HFFc6 (cell line): ENCODE measurements at regions not wholly inside any gene's neighbourhood (a gene's known extent, or its start where the extent isn't known, plus 50 kb on each side); places are given as distances from the start of the nearest gene placed in this dataset.

Experiments used
- DNase-seq: peaks from one replicate; pipeline ENCODE4 v3.0.0-alpha.2; 2018
- H3K27ac Mint-ChIP-seq: 2 replicates; pipeline ENCODE4 v1.8.0; 2020; ENCODE audit warnings: mild to moderate bottlenecking, mixed read lengths
- H3K27me3 Mint-ChIP-seq: 2 replicates; pipeline ENCODE4 v1.8.0; 2021; ENCODE audit warnings: mild to moderate bottlenecking, moderate library complexity, mixed read lengths; ENCODE audit not compliant: insufficient read depth
- H3K36me3 Mint-ChIP-seq: 2 replicates; pipeline ENCODE4 v1.8.0; 2021; ENCODE audit warnings: low read depth, mixed read lengths
- H3K4me1 Mint-ChIP-seq: 2 replicates; pipeline ENCODE4 v1.8.0; 2020; ENCODE audit warnings: low read depth, mixed read lengths
- H3K4me3 Mint-ChIP-seq: 2 replicates; pipeline ENCODE4 v1.8.0; 2020; ENCODE audit warnings: mild to moderate bottlenecking, moderate library complexity, mixed read lengths
- H3K9me3 Mint-ChIP-seq: 2 replicates; pipeline ENCODE4 v1.8.0; 2020; ENCODE audit warnings: mild to moderate bottlenecking, mixed read lengths
- TF ChIP-seq, protein P1 (sequence below): fragments of 200-600 bp; sonication (generic); IDR thresholded peaks from 2 replicates; pipeline ENCODE4 v1.5.0; 2021; ENCODE audit warnings: antibody characterized with exemption, mild to moderate bottlenecking

DNA sequence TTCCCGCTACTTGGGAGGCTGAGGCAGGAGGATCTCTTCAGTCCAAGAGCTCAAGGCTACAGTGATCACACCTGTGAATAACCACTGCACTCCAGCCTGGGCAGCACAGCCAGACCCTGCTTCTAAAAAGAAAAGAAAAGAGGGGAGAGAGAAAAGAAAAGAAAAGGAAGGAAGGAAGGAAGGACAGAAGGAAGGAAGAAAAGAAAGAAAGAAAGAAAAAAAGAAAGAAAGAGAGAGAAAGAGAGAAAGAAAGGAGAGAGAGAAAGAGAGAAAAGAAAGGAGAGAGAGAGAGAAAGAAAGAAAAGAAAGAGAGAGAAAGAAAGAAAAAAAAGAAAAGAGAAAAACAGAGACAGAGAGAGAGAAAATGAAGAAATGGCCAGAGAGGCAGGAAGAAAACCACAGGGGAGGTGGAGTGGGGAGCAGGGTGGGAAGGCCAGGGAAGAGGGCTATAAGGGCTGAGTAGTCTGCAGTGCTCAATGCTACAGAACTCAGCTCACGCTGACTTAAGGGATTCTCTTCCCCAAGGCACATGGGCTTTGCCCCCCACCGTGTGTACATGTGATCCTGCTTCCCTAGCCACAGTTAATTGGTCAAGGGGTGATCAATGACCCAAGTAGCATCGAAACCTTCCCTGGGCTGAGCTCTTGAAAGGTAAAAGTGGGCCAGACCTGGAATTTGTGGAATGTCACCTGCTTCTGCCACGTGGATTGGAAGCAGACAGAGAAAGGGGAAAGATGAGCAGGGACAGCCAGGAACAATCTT is 90.4 kb upstream of the TMCC3 start:
- Mint-ChIP-seq H3K36me3 (no peaks in the 10 kb centered on the region), H3K9me3 (no peaks in the 10 kb centered on the region), H3K27ac (no peak overlapping the region), H3K27me3 (peaks cover 13% of the 10 kb centered on the region), H3K4me3 (no peak overlapping the region), H3K4me1 (no peaks in the 10 kb centered on the region)
- TF ChIP-seq, protein P1, sequence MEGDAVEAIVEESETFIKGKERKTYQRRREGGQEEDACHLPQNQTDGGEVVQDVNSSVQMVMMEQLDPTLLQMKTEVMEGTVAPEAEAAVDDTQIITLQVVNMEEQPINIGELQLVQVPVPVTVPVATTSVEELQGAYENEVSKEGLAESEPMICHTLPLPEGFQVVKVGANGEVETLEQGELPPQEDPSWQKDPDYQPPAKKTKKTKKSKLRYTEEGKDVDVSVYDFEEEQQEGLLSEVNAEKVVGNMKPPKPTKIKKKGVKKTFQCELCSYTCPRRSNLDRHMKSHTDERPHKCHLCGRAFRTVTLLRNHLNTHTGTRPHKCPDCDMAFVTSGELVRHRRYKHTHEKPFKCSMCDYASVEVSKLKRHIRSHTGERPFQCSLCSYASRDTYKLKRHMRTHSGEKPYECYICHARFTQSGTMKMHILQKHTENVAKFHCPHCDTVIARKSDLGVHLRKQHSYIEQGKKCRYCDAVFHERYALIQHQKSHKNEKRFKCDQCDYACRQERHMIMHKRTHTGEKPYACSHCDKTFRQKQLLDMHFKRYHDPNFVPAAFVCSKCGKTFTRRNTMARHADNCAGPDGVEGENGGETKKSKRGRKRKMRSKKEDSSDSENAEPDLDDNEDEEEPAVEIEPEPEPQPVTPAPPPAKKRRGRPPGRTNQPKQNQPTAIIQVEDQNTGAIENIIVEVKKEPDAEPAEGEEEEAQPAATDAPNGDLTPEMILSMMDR = no peak
- DNase-seq = no peak

DNA sequence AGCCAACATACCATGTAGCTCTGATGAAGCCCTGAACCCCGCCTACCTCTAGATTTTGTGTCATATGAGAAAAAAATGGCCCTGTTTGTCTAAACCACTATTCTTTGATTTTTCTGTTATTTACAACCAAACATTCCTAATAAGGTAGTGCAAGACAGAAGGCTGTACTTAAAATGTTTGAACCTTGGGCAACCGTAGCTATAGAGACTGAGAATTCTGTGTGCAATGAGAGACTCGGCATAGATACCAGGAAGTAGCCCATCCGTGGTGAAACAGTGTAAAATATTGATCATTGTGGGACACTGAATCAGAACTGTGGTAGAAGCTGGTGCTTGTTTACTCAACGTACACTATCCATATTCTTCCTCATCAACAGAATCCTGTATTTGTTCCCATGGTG is 86.5 kb upstream of the TMCC3 start:
- no peak overlapping the region for H3K4me3 Mint-ChIP-seq
- TF ChIP-seq, protein P1 = no peak
- no peak for DNase-seq
- no peak overlapping the region for H3K27ac Mint-ChIP-seq
- peaks cover 17% of the 10 kb centered on the region for H3K27me3 Mint-ChIP-seq
- no peaks in the 10 kb centered on the region for H3K9me3 Mint-ChIP-seq
- no peaks in the 10 kb centered on the region for H3K36me3 Mint-ChIP-seq
- H3K4me1 Mint-ChIP-seq = no peaks in the 10 kb centered on the region

DNA sequence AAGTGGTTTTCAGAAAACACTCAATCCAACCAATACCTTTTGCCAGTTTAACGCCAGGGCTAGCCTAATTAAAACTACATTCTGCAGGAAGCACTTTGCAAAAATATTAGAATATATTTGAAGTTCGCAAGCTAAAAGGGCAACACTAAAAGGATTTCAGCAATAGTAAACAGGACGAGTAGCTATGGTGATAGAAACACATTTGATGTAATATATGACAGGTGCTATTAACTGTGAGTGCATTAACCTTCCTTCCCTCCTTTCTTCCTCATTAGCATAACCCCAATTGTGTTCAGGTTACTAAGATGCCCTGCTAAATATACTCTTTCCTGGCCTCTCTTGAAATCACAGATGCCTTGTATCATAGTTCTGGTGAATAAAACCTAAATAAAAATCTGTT is 85.6 kb upstream of the TMCC3 start:
- no peak overlapping the region for H3K4me3 Mint-ChIP-seq
- H3K36me3 Mint-ChIP-seq = no peaks in the 10 kb centered on the region
- peaks cover 17% of the 10 kb centered on the region for H3K27me3 Mint-ChIP-seq
- DNase-seq = no peak
- TF ChIP-seq, protein P1 = no peak
- no peaks in the 10 kb centered on the region for H3K4me1 Mint-ChIP-seq
- no peak overlapping the region for H3K27ac Mint-ChIP-seq
- H3K9me3 Mint-ChIP-seq = no peaks in the 10 kb centered on the region

DNA sequence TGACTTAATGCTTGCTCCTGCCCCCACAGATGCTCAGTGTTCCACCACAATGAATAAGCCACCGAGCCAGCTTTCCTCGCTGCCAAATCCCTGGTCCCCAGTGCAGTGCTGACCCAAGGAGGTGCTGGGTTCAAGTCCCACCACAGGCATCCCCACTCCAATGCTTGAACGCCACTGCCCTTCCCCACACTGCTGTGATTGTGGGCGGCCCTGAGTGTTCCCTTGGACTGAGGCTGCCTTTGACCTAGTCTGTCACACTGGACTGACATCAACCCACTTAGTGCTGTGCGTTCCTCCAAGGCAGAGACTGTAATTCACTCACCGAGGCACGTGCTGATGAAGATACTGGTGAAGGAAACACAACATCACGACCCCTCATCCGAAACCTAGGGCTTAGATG is 83.4 kb upstream of the TMCC3 start:
- TF ChIP-seq, protein P1 = no peak
- no peak overlapping the region for H3K27ac Mint-ChIP-seq
- H3K9me3 Mint-ChIP-seq = no peaks in the 10 kb centered on the region
- no peaks in the 10 kb centered on the region for H3K36me3 Mint-ChIP-seq
- H3K27me3 Mint-ChIP-seq = peaks cover 16% of the 10 kb centered on the region
- DNase-seq = no peak
- H3K4me3 Mint-ChIP-seq = no peak overlapping the region
- H3K4me1 Mint-ChIP-seq = no peaks in the 10 kb centered on the region

DNA sequence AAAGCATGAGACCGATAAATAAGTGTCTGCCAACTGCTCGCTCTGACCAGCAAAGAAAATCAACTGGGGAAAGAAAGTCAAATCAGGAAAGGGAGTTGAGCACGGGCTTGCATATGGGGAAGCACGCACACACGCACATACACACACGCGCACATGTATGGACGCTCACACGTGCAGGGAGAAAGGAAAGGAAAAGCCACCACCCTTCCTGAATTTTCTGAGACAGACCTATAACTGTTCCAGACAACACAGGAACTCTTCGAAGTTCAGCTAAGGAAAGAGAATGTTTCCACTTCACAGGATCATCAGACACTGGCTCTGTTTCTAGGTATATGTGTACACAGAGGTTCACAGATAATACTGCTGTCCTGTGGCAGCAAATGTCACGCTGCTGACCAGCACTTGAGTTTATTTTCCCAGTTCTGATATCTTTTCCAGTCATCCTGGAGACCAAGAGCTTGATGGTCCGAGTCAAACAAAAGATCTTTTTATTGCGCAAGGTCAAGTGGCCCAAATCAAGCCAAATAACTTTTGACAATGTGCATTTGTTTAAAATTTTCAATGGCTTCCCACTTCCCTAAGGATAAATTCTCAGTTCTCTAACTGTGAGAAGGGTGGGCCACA is 82.1 kb upstream of the TMCC3 start:
- Mint-ChIP-seq H3K4me3 (no peak overlapping the region), H3K9me3 (no peaks in the 10 kb centered on the region), H3K27ac (no peak overlapping the region), H3K4me1 (no peaks in the 10 kb centered on the region), H3K27me3 (peaks cover 19% of the 10 kb centered on the region), H3K36me3 (no peaks in the 10 kb centered on the region)
- no peak for DNase-seq
- TF ChIP-seq, protein P1 = no peak
